ENCODE measurements at regions not wholly inside any gene's neighbourhood (a gene's known extent, or its start where the extent isn't known, plus 50 kb on each side); places are given as distances from the start of the nearest gene placed in this dataset.

DNA sequence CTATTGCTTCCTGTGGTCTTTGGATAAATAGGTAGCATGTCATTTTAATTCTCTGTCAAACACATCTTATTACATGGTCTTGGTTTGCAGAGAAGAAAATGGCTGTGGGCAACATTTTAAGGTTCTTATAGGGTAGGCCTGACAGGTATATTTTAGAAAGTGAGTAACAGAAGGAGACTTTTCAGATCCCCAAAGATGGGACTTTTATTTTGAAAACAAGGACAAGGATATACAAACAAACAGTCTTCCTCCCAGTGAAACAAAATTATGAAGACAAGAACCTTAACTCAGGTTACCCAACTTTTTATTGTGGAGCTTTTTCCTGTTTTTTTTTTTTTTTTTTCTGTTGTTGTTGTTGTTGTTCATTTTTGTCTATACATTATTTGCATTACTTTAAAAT lies 916.2 kb downstream of the NTRK3 start:
- H2BK120ac ChIP-seq (ENCODE audit: low read depth, low read length): no peak overlapping the region
- H3K4me3 ChIP-seq (ENCODE audit: insufficient read depth in 1 of 2, low read depth in 1 of 2, low read length in 2 of 2): no peak overlapping the region
- no peaks in the 10 kb centered on the region for H3K4me1 ChIP-seq (ENCODE audit: control insufficient read depth, insufficient read depth, low read depth, low read length)

DNA sequence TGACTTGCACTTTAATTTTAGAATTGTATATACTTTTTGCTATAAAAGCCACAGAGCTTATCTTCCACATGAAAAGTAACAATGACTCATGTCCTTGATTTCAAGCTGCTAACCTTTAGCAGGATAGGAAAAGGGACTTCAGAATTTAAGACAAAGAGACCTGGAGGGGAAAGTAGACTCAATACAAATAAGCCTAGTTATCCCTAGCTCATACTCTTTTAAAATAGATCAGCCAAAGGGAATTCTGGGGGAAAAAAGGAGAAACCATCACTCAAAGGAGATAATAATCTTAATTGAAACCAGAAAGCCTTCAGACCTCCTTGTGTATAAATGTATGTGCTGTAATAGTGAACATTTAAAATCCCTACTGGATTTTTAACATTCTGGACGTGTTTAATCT lies 930.3 kb downstream of the NTRK3 start:
- Histone ChIP-seq H3K79me1 (replicated peaks; ENCODE audit: low read length, poor library complexity, severe bottlenecking) (no peaks in the 10 kb centered on the region), H2BK12ac (ENCODE audit: low read length in 2 of 2) (no peak overlapping the region), H3K14ac (ENCODE audit: low read length in 2 of 2) (no peak overlapping the region), H3K27ac (ENCODE audit: low read length, poor library complexity, severe bottlenecking) (no peak overlapping the region), H2AK5ac (ENCODE audit: low read length, severe bottlenecking) (no peak overlapping the region), H3K4me2 (ENCODE audit: low read length, poor library complexity, severe bottlenecking) (no peak overlapping the region), H3K9me3 (ENCODE audit: control insufficient read depth, low read length) (no peaks in the 10 kb centered on the region), H3K36me3 (ENCODE audit: control insufficient read depth in 1 of 2, insufficient read depth in 2 of 2, low read depth in 1 of 2, low read length in 2 of 2) (no peaks in the 10 kb centered on the region), H2AFZ (ENCODE audit: low read depth, low read length) (no peak overlapping the region), H3K4me1 (ENCODE audit: control insufficient read depth, insufficient read depth, low read depth, low read length) (no peaks in the 10 kb centered on the region), H3K9ac (ENCODE audit: low read length) (no peak overlapping the region), H3K23ac (ENCODE audit: low read length in 2 of 2) (no peak overlapping the region), H3K4me3 (ENCODE audit: insufficient read depth in 1 of 2, low read depth in 1 of 2, low read length in 2 of 2) (no peak overlapping the region), H4K8ac (ENCODE audit: low read length) (no peak overlapping the region), H2BK120ac (ENCODE audit: low read depth, low read length) (no peak overlapping the region), H3K4ac (ENCODE audit: low read depth in 1 of 2, low read length in 2 of 2) (no peak overlapping the region), H2BK5ac (ENCODE audit: low read depth, low read length, poor library complexity, severe bottlenecking) (no peak overlapping the region), H4K91ac (ENCODE audit: low read length) (no peak overlapping the region), H3K27me3 (ENCODE audit: control insufficient read depth in 1 of 2, insufficient read depth in 1 of 2, low read length in 2 of 2) (no peaks in the 10 kb centered on the region), H3K18ac (ENCODE audit: low read depth in 1 of 2, low read length in 2 of 2) (no peak overlapping the region), H2BK15ac (ENCODE audit: low read depth, poor library complexity, severe bottlenecking) (no peak overlapping the region)
- no CpG with 5 or more reads among the region's 1 CpG for WGBS
- no peak for DNase-seq

More for the DNA sequence above, 916.2 kb downstream of the NTRK3 start:
- no peak overlapping the region for H3K27ac ChIP-seq (ENCODE audit: low read length, poor library complexity, severe bottlenecking)
- H2AK5ac ChIP-seq (ENCODE audit: low read length, severe bottlenecking): no peak overlapping the region
- no peak overlapping the region for H4K91ac ChIP-seq (ENCODE audit: low read length)
- H3K14ac ChIP-seq (ENCODE audit: low read length in 2 of 2): no peak overlapping the region
- no peak overlapping the region for H4K8ac ChIP-seq (ENCODE audit: low read length)
- no peak overlapping the region for H3K9ac ChIP-seq (ENCODE audit: low read length)
- no peak overlapping the region for H3K23ac ChIP-seq (ENCODE audit: low read length in 2 of 2)
- DNase-seq: no peak
- no peak overlapping the region for H2BK5ac ChIP-seq (ENCODE audit: low read depth, low read length, poor library complexity, severe bottlenecking)
- no peaks in the 10 kb centered on the region for H3K9me3 ChIP-seq (ENCODE audit: control insufficient read depth, low read length)
- no peaks in the 10 kb centered on the region for H3K27me3 ChIP-seq (ENCODE audit: control insufficient read depth in 1 of 2, insufficient read depth in 1 of 2, low read length in 2 of 2)
- no peak overlapping the region for H2BK12ac ChIP-seq (ENCODE audit: low read length in 2 of 2)
- H2BK15ac ChIP-seq (ENCODE audit: low read depth, poor library complexity, severe bottlenecking): no peak overlapping the region
- H3K4me2 ChIP-seq (ENCODE audit: low read length, poor library complexity, severe bottlenecking): no peak overlapping the region
- no peaks in the 10 kb centered on the region for H3K79me1 ChIP-seq (replicated peaks; ENCODE audit: low read length, poor library complexity, severe bottlenecking)
- H3K36me3 ChIP-seq (ENCODE audit: control insufficient read depth in 1 of 2, insufficient read depth in 2 of 2, low read depth in 1 of 2, low read length in 2 of 2): no peaks in the 10 kb centered on the region
- no peak overlapping the region for H2AFZ ChIP-seq (ENCODE audit: low read depth, low read length)
- no peak overlapping the region for H3K18ac ChIP-seq (ENCODE audit: low read depth in 1 of 2, low read length in 2 of 2)
- H3K4ac ChIP-seq (ENCODE audit: low read depth in 1 of 2, low read length in 2 of 2): no peak overlapping the region

DNA sequence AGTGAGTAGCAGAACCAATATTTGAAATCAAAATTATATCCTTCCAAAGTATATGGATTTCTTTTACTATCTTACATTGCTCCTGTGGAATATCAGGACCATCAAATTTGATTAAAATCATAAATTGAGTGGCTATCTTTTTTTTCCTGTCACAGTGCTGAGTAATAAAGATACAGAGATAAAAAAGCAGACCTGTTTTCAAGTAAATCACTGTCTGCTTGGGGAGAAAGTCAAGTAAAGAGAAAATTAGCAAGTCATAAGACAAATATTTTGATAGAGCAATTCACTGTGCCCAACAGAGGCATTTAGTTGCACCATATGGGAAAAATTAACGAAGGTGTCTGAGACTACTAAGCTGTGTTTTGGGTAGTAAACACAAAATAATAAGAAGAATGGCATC lies 933.7 kb downstream of the NTRK3 start:
- Histone ChIP-seq H2BK5ac (ENCODE audit: low read depth, low read length, poor library complexity, severe bottlenecking) (no peak overlapping the region), H3K27ac (ENCODE audit: low read length, poor library complexity, severe bottlenecking) (no peak overlapping the region), H3K4me3 (ENCODE audit: insufficient read depth in 1 of 2, low read depth in 1 of 2, low read length in 2 of 2) (no peak overlapping the region), H3K4ac (ENCODE audit: low read depth in 1 of 2, low read length in 2 of 2) (no peak overlapping the region), H2BK15ac (ENCODE audit: low read depth, poor library complexity, severe bottlenecking) (no peak overlapping the region), H3K36me3 (ENCODE audit: control insufficient read depth in 1 of 2, insufficient read depth in 2 of 2, low read depth in 1 of 2, low read length in 2 of 2) (no peaks in the 10 kb centered on the region), H3K14ac (ENCODE audit: low read length in 2 of 2) (no peak overlapping the region), H4K8ac (ENCODE audit: low read length) (no peak overlapping the region), H3K79me1 (replicated peaks; ENCODE audit: low read length, poor library complexity, severe bottlenecking) (no peaks in the 10 kb centered on the region), H2BK120ac (ENCODE audit: low read depth, low read length) (no peak overlapping the region), H3K27me3 (ENCODE audit: control insufficient read depth in 1 of 2, insufficient read depth in 1 of 2, low read length in 2 of 2) (no peaks in the 10 kb centered on the region), H2AFZ (ENCODE audit: low read depth, low read length) (no peak overlapping the region), H3K4me2 (ENCODE audit: low read length, poor library complexity, severe bottlenecking) (no peak overlapping the region), H3K9ac (ENCODE audit: low read length) (no peak overlapping the region), H3K18ac (ENCODE audit: low read depth in 1 of 2, low read length in 2 of 2) (no peak overlapping the region), H4K91ac (ENCODE audit: low read length) (no peak overlapping the region), H2AK5ac (ENCODE audit: low read length, severe bottlenecking) (no peak overlapping the region), H3K4me1 (ENCODE audit: control insufficient read depth, insufficient read depth, low read depth, low read length) (no peaks in the 10 kb centered on the region), H3K9me3 (ENCODE audit: control insufficient read depth, low read length) (no peaks in the 10 kb centered on the region), H3K23ac (ENCODE audit: low read length in 2 of 2) (no peak overlapping the region), H2BK12ac (ENCODE audit: low read length in 2 of 2) (no peak overlapping the region)
- DNase-seq: no peak
- 91% methylated on average over 1 of the region's 1 CpG for WGBS

DNA sequence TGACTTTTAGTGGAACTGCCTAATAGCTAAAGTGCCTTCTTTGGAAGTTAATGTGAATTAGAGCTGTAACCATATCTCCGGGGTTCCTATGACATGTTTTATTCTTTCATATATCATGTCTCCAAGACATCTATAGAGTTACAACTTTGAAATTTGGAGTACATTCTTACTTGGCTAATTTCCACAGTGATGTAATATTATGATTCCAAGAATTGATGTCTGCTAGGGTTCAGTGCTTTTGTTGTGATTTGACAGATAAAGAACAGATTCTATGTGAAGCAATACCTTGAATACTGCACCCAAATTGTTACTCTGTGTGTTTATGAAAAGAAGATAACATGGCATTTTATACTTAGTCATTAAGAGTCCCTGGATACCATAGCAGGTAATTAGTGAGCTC lies 934.3 kb downstream of the NTRK3 start:
- no peak overlapping the region for H3K14ac ChIP-seq (ENCODE audit: low read length in 2 of 2)
- no peak overlapping the region for H2BK120ac ChIP-seq (ENCODE audit: low read depth, low read length)
- H3K4me1 ChIP-seq (ENCODE audit: control insufficient read depth, insufficient read depth, low read depth, low read length): no peaks in the 10 kb centered on the region
- no peak overlapping the region for H2AFZ ChIP-seq (ENCODE audit: low read depth, low read length)
- no peaks in the 10 kb centered on the region for H3K36me3 ChIP-seq (ENCODE audit: control insufficient read depth in 1 of 2, insufficient read depth in 2 of 2, low read depth in 1 of 2, low read length in 2 of 2)
- no peak overlapping the region for H2BK15ac ChIP-seq (ENCODE audit: low read depth, poor library complexity, severe bottlenecking)
- no peak overlapping the region for H3K4me2 ChIP-seq (ENCODE audit: low read length, poor library complexity, severe bottlenecking)
- H2BK5ac ChIP-seq (ENCODE audit: low read depth, low read length, poor library complexity, severe bottlenecking): no peak overlapping the region
- H3K4me3 ChIP-seq (ENCODE audit: insufficient read depth in 1 of 2, low read depth in 1 of 2, low read length in 2 of 2): no peak overlapping the region
- no CpG with 5 or more reads among the region's 1 CpG for WGBS
- H3K27me3 ChIP-seq (ENCODE audit: control insufficient read depth in 1 of 2, insufficient read depth in 1 of 2, low read length in 2 of 2): no peaks in the 10 kb centered on the region
- no peaks in the 10 kb centered on the region for H3K9me3 ChIP-seq (ENCODE audit: control insufficient read depth, low read length)
- no peak overlapping the region for H3K18ac ChIP-seq (ENCODE audit: low read depth in 1 of 2, low read length in 2 of 2)
- H2BK12ac ChIP-seq (ENCODE audit: low read length in 2 of 2): no peak overlapping the region
- no peak overlapping the region for H3K23ac ChIP-seq (ENCODE audit: low read length in 2 of 2)
- no peak overlapping the region for H4K8ac ChIP-seq (ENCODE audit: low read length)
- H4K91ac ChIP-seq (ENCODE audit: low read length): no peak overlapping the region
- H3K9ac ChIP-seq (ENCODE audit: low read length): no peak overlapping the region
- no peak overlapping the region for H3K27ac ChIP-seq (ENCODE audit: low read length, poor library complexity, severe bottlenecking)
- H3K79me1 ChIP-seq (replicated peaks; ENCODE audit: low read length, poor library complexity, severe bottlenecking): no peaks in the 10 kb centered on the region
- no peak overlapping the region for H3K4ac ChIP-seq (ENCODE audit: low read depth in 1 of 2, low read length in 2 of 2)
- H2AK5ac ChIP-seq (ENCODE audit: low read length, severe bottlenecking): no peak overlapping the region
- DNase-seq: no peak
